GM21381 (cell line): ENCODE measurements at regions not wholly inside any gene's neighbourhood (a gene's known extent, or its start where the extent isn't known, plus 50 kb on each side); places are given as distances from the start of the nearest gene placed in this dataset.
"Not testable (repeated sequence)": the region's sequence is repeated elsewhere in the genome, so short reads cannot be mapped to it uniquely, and the experiment has no call there.

ENCODE experiments used
- ATAC-seq: cut with Tn5 transposase; IDR thresholded peaks from one replicate; pipeline ENCODE4 v1.9.1; 2021; ENCODE audit warnings: mild to moderate bottlenecking, moderate library complexity; ENCODE audit not compliant: unreplicated experiment

DNA sequence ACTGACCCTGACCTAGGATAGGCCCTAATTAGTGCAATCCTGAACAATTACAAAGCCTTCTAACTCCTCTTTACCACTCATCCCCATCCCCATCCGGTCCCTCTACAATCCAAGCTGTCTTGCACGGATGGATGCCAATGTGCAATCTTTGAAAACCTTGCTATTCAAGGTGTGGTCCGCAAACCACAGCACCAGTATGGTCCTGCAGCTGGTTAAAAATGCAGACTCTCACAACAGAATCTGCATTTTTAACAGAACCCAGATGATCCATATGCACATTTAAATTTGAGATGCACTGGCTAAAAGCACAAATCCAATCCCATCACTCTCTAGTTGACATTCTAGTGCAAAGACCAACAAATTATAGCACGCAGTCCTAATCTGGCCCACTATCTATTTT, 230.6 kb upstream of the KRR1 start:
- ATAC-seq = no peak

DNA sequence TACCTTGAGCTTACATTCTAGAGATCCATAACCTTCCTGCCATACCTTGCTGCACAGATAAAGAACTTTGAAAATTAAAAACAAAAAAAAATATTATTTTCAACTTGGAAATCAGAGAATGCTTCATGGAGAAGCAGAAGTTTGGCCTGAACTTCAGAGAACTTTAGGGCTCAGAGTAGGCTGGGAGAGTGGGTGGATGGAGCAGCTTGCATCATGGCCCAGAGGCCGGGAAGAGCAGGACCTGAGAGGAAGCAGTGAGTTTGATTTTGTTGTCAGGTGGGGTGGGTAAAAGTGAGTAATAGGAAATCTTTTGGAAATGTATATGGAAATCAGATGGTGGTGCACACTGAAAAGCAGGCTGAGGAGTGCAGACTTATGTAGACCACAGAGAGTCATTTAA, 228.5 kb upstream of the KRR1 start:
- no peak for ATAC-seq

- ATAC-seq = not testable (repeated sequence)
These were observed 227.7 kb upstream of the KRR1 start for GRCh38 chr12:75739098-75739497.

DNA sequence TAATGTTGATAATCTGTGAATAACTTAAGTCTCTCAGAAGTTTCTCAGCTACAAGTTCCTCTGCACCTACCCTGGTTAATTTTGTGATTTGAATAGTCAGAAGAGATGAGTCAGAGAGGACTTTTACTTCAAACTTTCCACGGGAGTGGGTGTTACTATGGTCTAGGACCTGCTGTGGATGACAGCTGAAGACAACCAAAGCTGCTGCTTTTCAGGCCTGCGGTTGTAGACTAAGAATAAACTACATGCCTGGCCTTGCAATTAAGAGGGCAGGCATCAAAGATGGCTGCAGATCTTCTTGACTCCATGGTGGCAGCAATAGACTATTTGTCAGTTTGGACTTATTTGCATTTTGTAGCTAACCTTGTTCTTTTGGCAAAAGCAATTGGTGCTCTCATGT, 227.1 kb upstream of the KRR1 start:
- peak; percentile 94 for ATAC-seq

- ATAC-seq = no peak
These were observed 224.4 kb upstream of the KRR1 start for GRCh38 chr12:75735853-75736252.

GRCh38 chr12:75728826-75729225, 217.4 kb upstream of the KRR1 start:
- ATAC-seq = no peak

GRCh38 chr12:75727577-75727976, 216.2 kb upstream of the KRR1 start:
- no peak for ATAC-seq

DNA sequence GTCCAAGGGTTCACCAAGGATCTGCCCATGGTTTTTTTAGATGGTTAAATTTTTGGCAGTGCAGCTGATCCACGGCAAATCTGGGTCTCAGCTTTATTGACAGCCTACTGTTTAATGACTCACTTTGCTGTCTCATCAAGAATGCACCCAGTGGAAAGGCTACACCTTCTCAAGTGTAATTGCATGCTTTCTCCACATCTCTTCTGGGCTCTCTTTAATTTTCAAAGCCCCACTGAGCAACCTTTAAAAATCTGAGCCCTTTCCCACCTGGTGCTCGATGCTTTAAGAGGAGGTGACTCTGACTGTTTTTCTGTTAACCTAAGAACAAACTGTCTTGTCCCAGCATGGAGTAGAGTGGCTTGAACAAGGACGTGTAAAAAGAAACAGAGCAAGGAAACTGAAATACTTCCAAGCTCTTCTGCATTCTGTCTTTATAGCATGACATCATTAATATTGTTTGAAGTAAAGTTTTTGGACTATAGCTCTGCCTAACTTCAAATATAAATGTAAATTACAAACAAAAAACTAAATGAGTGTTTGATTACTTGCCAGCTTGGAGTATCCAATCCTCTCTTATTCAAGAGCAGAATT, 214.2 kb upstream of the KRR1 start:
- ATAC-seq = no peak

DNA sequence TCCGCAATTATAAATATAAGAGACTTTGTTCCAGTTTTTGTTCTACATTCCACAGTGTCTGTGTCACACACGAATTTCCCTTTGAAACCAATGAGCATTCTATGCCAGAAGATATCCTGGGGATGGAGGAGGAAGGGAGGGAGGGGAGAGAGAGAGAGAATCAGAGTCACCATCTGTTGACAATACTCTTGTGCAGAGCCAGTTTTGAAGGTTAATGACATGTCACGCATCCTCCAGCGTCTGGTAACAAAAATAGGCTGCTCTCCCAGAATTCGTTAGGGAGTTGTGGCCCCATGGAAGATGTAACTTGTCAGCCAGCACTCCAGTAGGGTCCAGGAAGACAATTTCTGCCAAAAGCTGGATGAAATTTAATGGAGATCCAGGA, 213.5 kb upstream of the KRR1 start:
- no peak for ATAC-seq

- ATAC-seq = no peak
These were observed 213.0 kb upstream of the KRR1 start for GRCh38 chr12:75724307-75724927.

- peak; percentile 93 for ATAC-seq
These were observed 211.3 kb upstream of the KRR1 start for GRCh38 chr12:75722714-75723200.

DNA sequence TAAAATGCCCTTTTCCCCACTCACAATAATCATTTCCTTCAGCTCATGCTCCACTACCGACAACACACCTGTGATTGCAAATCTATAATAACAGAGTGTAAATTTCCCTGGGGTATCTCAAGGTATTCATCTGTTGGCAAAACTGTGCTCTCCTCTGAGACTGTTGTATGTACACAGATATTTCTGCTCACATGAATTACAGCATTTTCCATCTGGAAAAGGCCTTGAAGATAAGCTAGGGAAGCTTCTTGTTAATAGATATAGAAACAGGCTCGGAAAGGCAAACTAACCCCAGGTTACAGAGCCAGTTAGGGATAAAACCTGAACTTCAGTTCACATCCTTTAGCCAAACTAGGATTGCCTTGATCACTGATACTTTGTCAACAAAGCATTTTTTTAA, 210.4 kb upstream of the KRR1 start:
- no peak for ATAC-seq

DNA sequence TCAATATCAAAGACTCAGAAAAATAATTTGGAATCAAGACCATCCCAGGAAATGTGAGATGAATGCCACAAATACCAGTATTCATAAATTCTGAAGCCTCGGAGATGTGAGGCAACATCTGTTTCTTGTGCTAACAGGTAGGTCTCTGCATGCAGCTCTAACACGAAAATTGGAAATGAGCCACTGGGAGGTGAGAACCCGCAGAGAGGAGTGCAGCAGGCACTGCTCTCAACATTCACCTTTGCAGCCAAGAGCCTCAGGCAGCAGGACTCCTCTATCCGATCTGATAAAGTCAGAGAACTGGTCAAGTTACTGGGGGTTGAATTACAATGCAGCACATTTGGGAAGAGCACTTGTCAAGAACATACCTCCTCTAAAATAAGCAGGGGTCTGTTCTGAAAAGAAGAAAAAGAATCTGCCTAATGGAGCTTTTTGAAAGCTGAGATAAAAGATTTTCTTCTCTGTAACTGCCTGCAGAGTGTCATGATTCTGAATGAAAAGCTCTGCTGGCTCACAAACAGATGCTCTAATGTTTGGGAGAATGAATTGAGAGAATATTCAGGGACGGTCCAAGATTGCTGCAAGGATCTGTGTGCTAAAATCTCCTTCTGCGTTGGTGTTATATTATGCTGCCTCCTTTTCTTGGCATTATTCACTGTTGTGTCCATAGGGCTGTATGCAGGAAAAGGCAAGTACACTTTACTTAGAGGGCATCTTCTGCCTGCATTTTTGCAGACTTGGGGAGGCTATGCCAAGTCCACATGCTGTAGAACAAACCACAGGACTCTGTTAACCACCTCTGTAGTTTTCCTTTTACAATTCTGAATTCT, 209.6 kb upstream of the KRR1 start:
- ATAC-seq = no peak

DNA sequence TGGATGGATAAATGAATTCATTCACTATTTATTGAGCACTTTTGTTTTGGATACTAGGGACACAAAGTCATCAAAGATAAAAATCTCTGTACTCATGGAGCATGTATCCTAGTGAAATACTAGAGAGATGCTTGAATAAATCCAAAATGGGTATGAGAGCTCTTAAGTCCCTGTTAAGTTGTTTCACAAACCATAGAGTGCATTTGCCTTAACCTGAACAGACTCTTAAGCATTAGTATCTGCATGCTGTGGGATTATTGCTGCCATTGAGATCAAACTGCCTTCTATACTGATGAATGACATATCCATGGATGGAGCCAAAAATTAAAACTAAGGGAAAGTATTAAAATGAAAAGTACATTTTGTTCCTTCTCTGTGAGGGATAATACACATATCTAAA, 206.5 kb upstream of the KRR1 start:
- no peak for ATAC-seq

GRCh38 chr12:75716291-75717025, 205.0 kb upstream of the KRR1 start:
- ATAC-seq = no peak

DNA sequence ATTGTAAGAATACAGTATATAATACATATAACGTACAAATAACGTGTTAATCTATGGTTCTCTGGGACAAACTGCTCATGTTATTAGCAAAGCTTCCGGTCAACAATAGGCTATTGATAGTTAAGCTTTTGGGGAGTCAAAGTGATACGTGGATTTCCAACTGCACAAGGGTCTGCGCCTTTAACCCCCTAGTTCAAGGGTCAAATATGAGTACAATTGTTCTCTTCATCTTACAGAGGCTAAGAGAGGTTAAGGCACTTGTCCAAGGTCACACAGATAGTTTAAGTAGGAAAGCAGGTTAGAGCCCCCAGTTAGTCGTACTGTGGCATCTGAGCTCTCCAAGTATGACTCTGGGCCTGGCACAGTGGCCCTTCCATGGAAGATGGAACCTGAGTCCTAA, 204.3 kb upstream of the KRR1 start:
- ATAC-seq = no peak

- ATAC-seq = no peak
These were observed 203.9 kb upstream of the KRR1 start for GRCh38 chr12:75715323-75715644.

DNA sequence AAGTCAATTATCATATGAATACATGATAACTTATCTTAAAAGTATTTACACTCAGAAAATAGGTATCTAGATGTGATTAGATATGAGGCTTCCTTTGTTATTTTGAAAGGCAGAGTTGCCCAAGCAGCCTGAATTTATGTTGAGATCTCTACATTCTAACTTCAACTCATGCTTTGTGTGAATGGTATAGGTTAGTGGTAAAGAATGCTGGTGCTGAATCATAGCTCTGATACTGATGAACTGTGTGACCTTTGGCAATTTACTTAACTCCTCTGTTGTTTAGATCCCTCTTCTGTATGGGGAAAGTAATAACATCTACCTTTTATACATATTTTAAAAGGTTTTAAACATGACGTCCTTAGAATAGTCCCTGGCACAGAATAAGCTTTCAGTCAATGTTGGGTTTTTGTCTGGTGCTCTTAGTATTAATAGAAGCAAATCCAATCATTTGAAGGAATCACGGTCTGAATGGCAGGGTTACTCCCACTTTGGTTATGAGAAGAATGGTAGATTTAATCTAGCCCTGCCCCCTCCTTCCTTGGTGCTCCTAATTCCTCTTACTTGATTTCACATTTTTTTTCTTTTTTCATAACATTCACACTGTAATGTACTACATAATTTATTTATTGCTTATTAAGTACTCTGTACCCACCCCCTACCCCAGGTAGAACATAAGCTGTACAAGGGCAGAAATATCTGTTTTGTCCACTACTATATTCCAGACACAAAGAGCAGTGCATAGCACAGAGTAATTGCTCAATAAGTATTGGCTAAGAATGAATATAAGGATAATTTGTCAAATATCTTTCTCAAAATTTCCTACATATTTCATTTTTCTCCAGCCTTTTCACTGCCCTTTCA, 203.3 kb upstream of the KRR1 start:
- ATAC-seq = no peak

DNA sequence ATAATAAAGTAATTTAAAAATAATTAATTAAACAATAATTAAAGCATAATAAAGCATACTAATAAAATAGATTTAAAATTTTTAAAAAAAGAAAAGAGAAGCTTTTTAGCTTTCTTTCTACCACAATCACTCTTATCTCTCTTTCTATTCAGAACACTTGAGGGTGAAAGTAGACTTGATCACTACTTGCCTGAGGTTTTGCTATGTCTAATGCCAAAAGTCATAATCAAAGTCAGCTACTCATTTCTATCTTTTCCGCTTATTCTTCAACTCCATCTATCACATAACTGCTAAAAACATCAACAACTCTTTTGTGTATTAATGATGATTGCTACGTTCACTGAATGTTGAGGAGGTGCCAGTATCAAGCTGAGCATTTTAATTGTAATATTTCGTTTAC, 202.0 kb upstream of the KRR1 start:
- ATAC-seq = no peak

DNA sequence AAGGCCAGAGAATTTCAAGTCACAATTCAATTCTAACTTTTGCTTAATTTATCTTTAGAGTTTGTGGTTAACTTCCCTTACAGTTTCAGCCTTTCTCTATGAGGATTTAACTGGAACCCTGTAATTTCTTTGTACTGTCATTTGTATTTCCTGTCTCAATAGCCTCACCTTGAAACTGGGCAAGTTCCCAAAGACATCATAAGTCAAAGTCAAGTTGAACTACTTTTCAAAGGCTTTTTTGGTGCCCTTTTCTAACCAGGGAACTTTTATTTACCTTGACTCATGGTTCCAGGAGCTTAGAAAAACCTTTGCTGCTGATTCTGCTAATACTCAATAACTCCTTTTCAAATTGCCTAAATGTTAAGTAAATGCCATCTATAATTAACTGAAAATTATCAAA, 200.8 kb upstream of the KRR1 start:
- ATAC-seq = no peak

- no peak for ATAC-seq
These were observed 199.9 kb upstream of the KRR1 start for GRCh38 chr12:75711271-75711670.
